IMR-90 (cell line): ENCODE measurements at regions not wholly inside any gene's neighbourhood (a gene's known extent, or its start where the extent isn't known, plus 50 kb on each side); places are given as distances from the start of the nearest gene placed in this dataset.
A peak's percentile ranks its signal among the peaks of the same experiment; 100 is the strongest.

Source experiments
- ATAC-seq: fragments of 200-7000 bp; cut with Tn5 transposase; 2 replicates; pipeline ENCODE4 v1.9.1; 2020; ENCODE audit warnings: low read depth, mild to moderate bottlenecking, moderate library complexity
- BruUV-seq: library from RNA; stranded (reverse); fragments of 400-500 nt; replicated peaks from 2 replicates; lab custom pipeline; 2021; lab: Mats Ljungman, UMichigan
- CTCF ChIA-PET: fragments of 300-600 bp; formaldehyde crosslinking; extraction: SDS; loops from one replicate; lab custom pipeline; 2021; ENCODE audit warnings: antibody characterized with exemption; lab: Yijun Ruan, JAX
- POLR2A ChIA-PET: fragments of 300-600 bp; sonication (Branson Sonifier 250); formaldehyde crosslinking; loops from one replicate; lab custom pipeline; 2022; ENCODE audit warnings: antibody characterized with exemption; ENCODE audit not compliant: unreplicated experiment; lab: Charles Lee
- DNase-seq: peaks from one replicate; pipeline ENCODE4 v3.0.0; 2013
- H2AFZ ChIP-seq: replicated peaks from 2 replicates; pipeline ENCODE3; 2013; ENCODE audit warnings: low read length, mild to moderate bottlenecking; ENCODE audit not compliant: poor library complexity
- H2AK5ac ChIP-seq: 2 replicates; pipeline ENCODE4 v1.6.1; 2013; ENCODE audit warnings: low read depth, low read length, inconsistent platforms
- H2AK9ac ChIP-seq: replicated peaks from 2 replicates; pipeline ENCODE3; 2013; ENCODE audit warnings: mild to moderate bottlenecking, low read depth, low read length, moderate library complexity; ENCODE audit not compliant: poor library complexity
- H2BK120ac ChIP-seq: 2 replicates; pipeline ENCODE4 v1.6.1; 2013; ENCODE audit warnings: low read depth, low read length, inconsistent platforms
- H2BK15ac ChIP-seq: 3 replicates; pipeline ENCODE4 v1.6.1; 2013; ENCODE audit warnings: low read depth, low read length, inconsistent platforms
- H2BK20ac ChIP-seq: 2 replicates; pipeline ENCODE4 v1.6.1; 2013; ENCODE audit warnings: low read depth, mild to moderate bottlenecking, inconsistent platforms, low read length, moderate library complexity
- H2BK5ac ChIP-seq: 2 replicates; pipeline ENCODE4 v1.6.1; 2013; ENCODE audit warnings: mild to moderate bottlenecking, low read depth, low read length, inconsistent platforms; ENCODE audit not compliant: poor library complexity, severe bottlenecking
- H3K14ac ChIP-seq: replicated peaks from 2 replicates; pipeline ENCODE4 v1.6.1; 2013; ENCODE audit warnings: low read depth, low read length, inconsistent platforms
- H3K18ac ChIP-seq: 2 replicates; pipeline ENCODE4 v1.6.1; 2013; ENCODE audit warnings: low read depth, low read length, control low read depth
- H3K23ac ChIP-seq: 2 replicates; pipeline ENCODE4 v1.6.1; 2013; ENCODE audit warnings: low read depth, low read length, inconsistent platforms
- H3K27ac ChIP-seq: 2 replicates; pipeline ENCODE4 v1.5.1; 2013; ENCODE audit warnings: mild to moderate bottlenecking, control low read depth, low read length; ENCODE audit not compliant: insufficient read depth
- H3K27me3 ChIP-seq: 2 replicates; pipeline ENCODE4 v1.6.1; 2013; ENCODE audit warnings: low read length; ENCODE audit not compliant: control insufficient read depth, insufficient read depth
- H3K36me3 ChIP-seq: 2 replicates; pipeline ENCODE4 v1.6.1; 2013; ENCODE audit warnings: low read length, mixed read lengths; ENCODE audit not compliant: control insufficient read depth, insufficient read depth
- H3K4ac ChIP-seq: 2 replicates; pipeline ENCODE4 v1.6.1; 2013; ENCODE audit warnings: low read depth, low read length, inconsistent platforms
- H3K4me1 ChIP-seq: 2 replicates; pipeline ENCODE4 v1.6.1; 2013; ENCODE audit warnings: low read length, mixed read lengths; ENCODE audit not compliant: control insufficient read depth, insufficient read depth
- H3K4me2 ChIP-seq: 2 replicates; pipeline ENCODE4 v1.6.1; 2013; ENCODE audit warnings: low read depth, mild to moderate bottlenecking, control low read depth, low read length, moderate library complexity
- H3K4me3 ChIP-seq: 2 replicates; pipeline ENCODE4 v1.5.1; 2013; ENCODE audit warnings: low read depth, mild to moderate bottlenecking, control low read depth, low read length, moderate library complexity; ENCODE audit not compliant: insufficient read depth
- H3K56ac ChIP-seq: 2 replicates; pipeline ENCODE4 v1.6.1; 2013; ENCODE audit warnings: low read length, inconsistent platforms; ENCODE audit not compliant: insufficient read depth; ENCODE audit errors: extremely low read depth
- H3K79me1 ChIP-seq, 2 experiments: 2 replicates each; pipeline ENCODE4 v1.6.1; 2013; ENCODE audit warnings: low read length in 2 of 2, inconsistent platforms in 1 of 2, low read depth in 1 of 2
- H3K9ac ChIP-seq: 2 replicates; pipeline ENCODE4 v1.6.1; 2013; ENCODE audit warnings: low read depth, low read length, control low read depth
- H3K9me1 ChIP-seq: 2 replicates; pipeline ENCODE4 v1.6.1; 2013; ENCODE audit warnings: low read length, inconsistent platforms; ENCODE audit not compliant: insufficient read depth
- H3K9me3 ChIP-seq: 2 replicates; pipeline ENCODE4 v1.6.1; 2013; ENCODE audit warnings: low read length; ENCODE audit not compliant: control insufficient read depth, insufficient read depth
- H4K20me1 ChIP-seq: 2 replicates; pipeline ENCODE4 v1.6.1; 2013; ENCODE audit warnings: low read length, inconsistent platforms; ENCODE audit not compliant: insufficient read depth
- H4K5ac ChIP-seq: 2 replicates; pipeline ENCODE4 v1.6.1; 2013; ENCODE audit warnings: mild to moderate bottlenecking, low read depth, low read length, control low read depth
- H4K8ac ChIP-seq, 2 experiments: 2 replicates each; pipeline ENCODE4 v1.6.1; 2013; ENCODE audit warnings: low read depth in 2 of 2, low read length in 2 of 2, control low read depth in 1 of 2, inconsistent platforms in 1 of 2
- H4K91ac ChIP-seq: 2 replicates; pipeline ENCODE4 v1.6.1; 2013; ENCODE audit warnings: low read depth, low read length, inconsistent platforms; ENCODE audit not compliant: insufficient read depth
- MAFK ChIP-seq: IDR thresholded peaks from 2 replicates; pipeline ENCODE4 v1.6.1; 2012; ENCODE audit warnings: low read depth, low read length, improper control_type of control experiment
- MXI1 ChIP-seq: IDR thresholded peaks from 2 replicates; pipeline ENCODE4 v1.6.1; 2012; ENCODE audit warnings: low read depth, mild to moderate bottlenecking, low read length, moderate library complexity, borderline replicate concordance
- SMC3 ChIP-seq: fragments of 150-350 bp; IDR thresholded peaks from 2 replicates; pipeline ENCODE4 v1.6.1; 2016; ENCODE audit warnings: low read depth, mild to moderate bottlenecking, antibody characterized with exemption, low read length, moderate library complexity
- WGBS, 2 experiments: methylation state at CpG; one replicate each; pipeline versions ENCODE4 v1.1.5 to v1.1.7; 2013; ENCODE audit warnings: missing lambda C conversion rate in 2 of 2; ENCODE audit not compliant: insufficient read length in 1 of 2; ENCODE audit errors: extremely low coverage in 2 of 2; 5-methylcytosine and 5-hydroxymethylcytosine counted together
- dilution Hi-C: fragments of 300-500 bp; cut with HindIII; formaldehyde crosslinking; loops from one replicate; pipeline ENCODE4 v1.14.3; 2018; ENCODE audit warnings: low sequenced_read_pairs; ENCODE audit not compliant: unreplicated experiment
- in situ Hi-C: fragments of 300-500 bp; cut with MboI; formaldehyde crosslinking; loops from 3 replicates; pipeline ENCODE4 v1.14.3; 2019; ENCODE audit warnings: low sequenced_read_pairs, inconsistent platforms, mixed read lengths
- intact Hi-C: fragments of 100-400 bp; cut with micrococcal nuclease; formaldehyde crosslinking; loops from 2 replicates; pipeline ENCODE4 v1.10.0; 2022
- TF ChIP-seq, protein P1 (sequence below): fragments of 150-350 bp; IDR thresholded peaks from 2 replicates; pipeline ENCODE4 v1.6.1; 2017; ENCODE audit warnings: mild to moderate bottlenecking, antibody characterized with exemption, low read length, low read depth

DNA sequence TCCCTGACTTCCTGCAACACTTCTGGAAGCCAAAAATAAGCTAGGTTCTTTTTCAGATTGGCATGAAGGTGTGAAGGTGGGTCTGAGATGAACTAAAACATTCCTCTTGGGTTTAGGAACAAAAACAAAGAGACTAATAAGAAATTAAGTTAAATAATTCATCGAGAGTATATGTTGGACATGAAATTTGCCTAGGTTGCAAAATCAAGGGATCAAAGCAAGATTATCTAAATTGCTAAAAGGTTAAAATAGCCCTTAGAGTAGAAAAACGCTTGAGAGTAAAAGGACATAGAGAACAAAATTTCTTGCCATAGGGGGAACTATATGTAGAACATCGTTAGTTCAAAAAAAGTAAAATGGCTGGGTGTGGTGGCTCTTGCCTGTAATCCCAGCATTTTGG, 845.9 kb upstream of the NXPH2 start:
- Histone ChIP-seq H2BK20ac (no peak overlapping the region), H2BK15ac (no peak overlapping the region), H2BK5ac (no peak overlapping the region), H3K27me3 (no peaks in the 10 kb centered on the region), H3K14ac (no peak overlapping the region), H3K4me1 (no peaks in the 10 kb centered on the region), H2BK120ac (no peak overlapping the region), H3K9me3 (peaks cover 5% of the 10 kb centered on the region; the same call in 1 of the 2 replicates), H3K4ac (no peak overlapping the region), H3K23ac (no peak overlapping the region), H3K9me1 (no peaks in the 10 kb centered on the region), H3K27ac (no peak overlapping the region), H4K5ac (no peak overlapping the region), H4K20me1 (no peaks in the 10 kb centered on the region), H4K91ac (no peak overlapping the region), H2AK5ac (no peak overlapping the region), H3K56ac (no peak overlapping the region), H3K4me3 (no peak overlapping the region), H2AK9ac (no peak overlapping the region), H3K9ac (no peak overlapping the region), H3K79me1 (no peaks in the 10 kb centered on the region), H4K8ac (no peak overlapping the region), H2AFZ (no peak overlapping the region), H3K4me2 (no peak overlapping the region), H3K36me3 (no peaks in the 10 kb centered on the region), H3K18ac (no peak overlapping the region)
- ATAC-seq (no peak), DNase-seq (no peak)
- in situ Hi-C loops (no loop called here), dilution Hi-C loops (no loop called here), intact Hi-C loops (no loop called here)
- no TSS peak for BruUV-seq
- ChIA-PET POLR2A (no interaction called here), CTCF (no interaction called here)
- no CpG with 5 or more reads among the region's 3 CpGs for WGBS, 2 experiments
- no peak for TF ChIP-seq MXI1
- TF ChIP-seq SMC3 = no peak
- TF ChIP-seq, protein P1, sequence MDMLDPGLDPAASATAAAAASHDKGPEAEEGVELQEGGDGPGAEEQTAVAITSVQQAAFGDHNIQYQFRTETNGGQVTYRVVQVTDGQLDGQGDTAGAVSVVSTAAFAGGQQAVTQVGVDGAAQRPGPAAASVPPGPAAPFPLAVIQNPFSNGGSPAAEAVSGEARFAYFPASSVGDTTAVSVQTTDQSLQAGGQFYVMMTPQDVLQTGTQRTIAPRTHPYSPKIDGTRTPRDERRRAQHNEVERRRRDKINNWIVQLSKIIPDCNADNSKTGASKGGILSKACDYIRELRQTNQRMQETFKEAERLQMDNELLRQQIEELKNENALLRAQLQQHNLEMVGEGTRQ = no peak
- TF ChIP-seq MAFK = peak; percentile 75
